Astrocyte (in vitro differentiated cells and primary cell): ENCODE measurements at regions not wholly inside any gene's neighbourhood (a gene's known extent, or its start where the extent isn't known, plus 50 kb on each side); places are given as distances from the start of the nearest gene placed in this dataset.
"Not testable (repeated sequence)": the region's sequence is repeated elsewhere in the genome, so short reads cannot be mapped to it uniquely, and the experiment has no call there.

Experiments used
- DNase-seq: peaks from one replicate; pipeline ENCODE4 v3.0.0-alpha.2; 2010; ENCODE audit warnings: low read depth
- FAIRE-seq: peaks from 2 replicates; lab custom pipeline; 2011; peaks lifted over from hg19 to GRCh38; lab: Jason Lieb, UNC
- H2AFZ ChIP-seq: 2 replicates; pipeline ENCODE4 v1.6.0; 2012; ENCODE audit warnings: low read depth, low read length, inconsistent platforms
- H3K27ac ChIP-seq: 2 replicates; pipeline ENCODE4 v1.5.1; 2011; ENCODE audit warnings: low read depth, low read length, inconsistent platforms
- H3K27me3 ChIP-seq: 2 replicates; pipeline ENCODE4 v1.6.0; 2011; ENCODE audit warnings: low read length, inconsistent platforms; ENCODE audit not compliant: insufficient read depth
- H3K36me3 ChIP-seq: 2 replicates; pipeline ENCODE4 v1.5.1; 2011; ENCODE audit warnings: low read length, inconsistent platforms; ENCODE audit not compliant: insufficient read depth
- H3K4me1 ChIP-seq: 2 replicates; pipeline ENCODE4 v1.5.1; 2011; ENCODE audit warnings: low read length, inconsistent platforms; ENCODE audit not compliant: insufficient read depth
- H3K4me2 ChIP-seq: 2 replicates; pipeline ENCODE4 v1.6.0; 2012; ENCODE audit warnings: low read length, inconsistent platforms
- H3K4me3 ChIP-seq: 2 replicates; pipeline ENCODE4 v1.5.1; 2011; ENCODE audit warnings: low read depth, mild to moderate bottlenecking, low read length, inconsistent platforms; ENCODE audit not compliant: insufficient read depth
- H3K79me2 ChIP-seq: 2 replicates; pipeline ENCODE4 v1.6.0; 2012; ENCODE audit warnings: mild to moderate bottlenecking, low read length, inconsistent platforms; ENCODE audit not compliant: insufficient read depth
- H3K9ac ChIP-seq: 2 replicates; pipeline ENCODE4 v1.6.0; 2012; ENCODE audit warnings: mild to moderate bottlenecking, low read length, inconsistent platforms
- H3K9me3 ChIP-seq: 2 replicates; pipeline ENCODE4 v1.5.1; 2012; ENCODE audit warnings: low read depth, mild to moderate bottlenecking, low read length, inconsistent platforms; ENCODE audit not compliant: insufficient read depth
- H4K20me1 ChIP-seq: 2 replicates; pipeline ENCODE4 v1.6.0; 2012; ENCODE audit warnings: low read length, inconsistent platforms; ENCODE audit not compliant: insufficient read depth
- H3K27ac Mint-ChIP-seq: one replicate; pipeline ENCODE4 v1.8.0; 2021; ENCODE audit warnings: mild to moderate bottlenecking, mixed read lengths; ENCODE audit not compliant: unreplicated experiment
- H3K27me3 Mint-ChIP-seq: one replicate; pipeline ENCODE4 v1.8.0; 2021; ENCODE audit warnings: low read depth, mixed read lengths; ENCODE audit not compliant: unreplicated experiment
- H3K36me3 Mint-ChIP-seq: one replicate; pipeline ENCODE4 v1.8.0; 2021; ENCODE audit warnings: low read depth, mixed read lengths; ENCODE audit not compliant: unreplicated experiment
- H3K4me1 Mint-ChIP-seq: one replicate; pipeline ENCODE4 v1.8.0; 2021; ENCODE audit warnings: low read depth, mixed read lengths; ENCODE audit not compliant: unreplicated experiment
- H3K4me3 Mint-ChIP-seq: one replicate; pipeline ENCODE4 v1.8.0; 2021; ENCODE audit warnings: mild to moderate bottlenecking, moderate library complexity, mixed read lengths; ENCODE audit not compliant: unreplicated experiment
- H3K9me3 Mint-ChIP-seq: one replicate; pipeline ENCODE4 v1.8.0; 2021; ENCODE audit warnings: mild to moderate bottlenecking, mixed read lengths; ENCODE audit not compliant: unreplicated experiment
- CTCF ChIP-seq: IDR thresholded peaks from 2 replicates; pipeline ENCODE4 v1.5.1; 2011; ENCODE audit warnings: low read depth, mild to moderate bottlenecking, inconsistent platforms, low read length, moderate library complexity; ENCODE audit not compliant: insufficient read depth
- EZH2 ChIP-seq: IDR thresholded peaks from 2 replicates; pipeline ENCODE4 v1.6.1; 2012; ENCODE audit warnings: mild to moderate bottlenecking, low read length, inconsistent platforms; ENCODE audit not compliant: insufficient read depth

- Mint-ChIP-seq H3K4me1 (no peaks in the 10 kb centered on the region), H3K27me3 (no peaks in the 10 kb centered on the region), H3K4me3 (no peak overlapping the region), H3K36me3 (no peaks in the 10 kb centered on the region), H3K27ac (no peak overlapping the region), H3K9me3 (peaks cover 4% of the 10 kb centered on the region)
- no peak for FAIRE-seq
- peaks cover 3% of the 10 kb centered on the region for H3K9me3 ChIP-seq
- peaks cover 9% of the 10 kb centered on the region for H3K4me1 ChIP-seq
- H3K79me2 ChIP-seq = no peaks in the 10 kb centered on the region
- H3K27me3 ChIP-seq = no peaks in the 10 kb centered on the region
- no peak overlapping the region for H3K4me2 ChIP-seq
- H3K27ac ChIP-seq = no peak overlapping the region
- H2AFZ ChIP-seq = no peak overlapping the region
- DNase-seq = no peak
- no peak overlapping the region for H3K9ac ChIP-seq
- H3K4me3 ChIP-seq = no peak overlapping the region
- no peaks in the 10 kb centered on the region for H3K36me3 ChIP-seq
- H4K20me1 ChIP-seq = no peaks in the 10 kb centered on the region
- TF ChIP-seq CTCF (no peak), EZH2 (no peak)
These were observed 778.6 kb downstream of the CDH11 start for GRCh38 chr16:64343061-64343819.

GRCh38 chr16:64341336-64341735 lies 780.5 kb downstream of the CDH11 start:
- not testable (repeated sequence) for H2AFZ ChIP-seq, H3K27me3 ChIP-seq, H3K27ac Mint-ChIP-seq, H3K9ac ChIP-seq, H3K4me1 ChIP-seq, H4K20me1 ChIP-seq, H3K27ac ChIP-seq, H3K4me1 Mint-ChIP-seq, H3K36me3 Mint-ChIP-seq, H3K4me3 Mint-ChIP-seq, H3K79me2 ChIP-seq, H3K36me3 ChIP-seq, H3K9me3 Mint-ChIP-seq, H3K27me3 Mint-ChIP-seq, H3K4me3 ChIP-seq, DNase-seq, FAIRE-seq, H3K9me3 ChIP-seq, H3K4me2 ChIP-seq

- no peak for FAIRE-seq
- Histone ChIP-seq H3K9ac (no peak overlapping the region), H3K4me3 (no peak overlapping the region), H4K20me1 (no peaks in the 10 kb centered on the region), H3K79me2 (no peaks in the 10 kb centered on the region), H3K36me3 (no peaks in the 10 kb centered on the region), H3K4me1 (peaks cover 9% of the 10 kb centered on the region), H3K9me3 (no peaks in the 10 kb centered on the region), H2AFZ (no peak overlapping the region), H3K27me3 (no peaks in the 10 kb centered on the region), H3K27ac (no peak overlapping the region), H3K4me2 (no peak overlapping the region)
- no peaks in the 10 kb centered on the region for H3K4me1 Mint-ChIP-seq
- H3K4me3 Mint-ChIP-seq = no peak overlapping the region
- H3K27me3 Mint-ChIP-seq = no peaks in the 10 kb centered on the region
- no peaks in the 10 kb centered on the region for H3K9me3 Mint-ChIP-seq
- DNase-seq = peak; percentile 78
- TF ChIP-seq CTCF (no peak), EZH2 (no peak)
- no peak overlapping the region for H3K27ac Mint-ChIP-seq
- no peaks in the 10 kb centered on the region for H3K36me3 Mint-ChIP-seq
These were observed 782.7 kb downstream of the CDH11 start for GRCh38 chr16:64339052-64339770.
